ENCODE measurements at regions not wholly inside any gene's neighbourhood (a gene's known extent, or its start where the extent isn't known, plus 50 kb on each side); places are given as distances from the start of the nearest gene placed in this dataset.

DNA sequence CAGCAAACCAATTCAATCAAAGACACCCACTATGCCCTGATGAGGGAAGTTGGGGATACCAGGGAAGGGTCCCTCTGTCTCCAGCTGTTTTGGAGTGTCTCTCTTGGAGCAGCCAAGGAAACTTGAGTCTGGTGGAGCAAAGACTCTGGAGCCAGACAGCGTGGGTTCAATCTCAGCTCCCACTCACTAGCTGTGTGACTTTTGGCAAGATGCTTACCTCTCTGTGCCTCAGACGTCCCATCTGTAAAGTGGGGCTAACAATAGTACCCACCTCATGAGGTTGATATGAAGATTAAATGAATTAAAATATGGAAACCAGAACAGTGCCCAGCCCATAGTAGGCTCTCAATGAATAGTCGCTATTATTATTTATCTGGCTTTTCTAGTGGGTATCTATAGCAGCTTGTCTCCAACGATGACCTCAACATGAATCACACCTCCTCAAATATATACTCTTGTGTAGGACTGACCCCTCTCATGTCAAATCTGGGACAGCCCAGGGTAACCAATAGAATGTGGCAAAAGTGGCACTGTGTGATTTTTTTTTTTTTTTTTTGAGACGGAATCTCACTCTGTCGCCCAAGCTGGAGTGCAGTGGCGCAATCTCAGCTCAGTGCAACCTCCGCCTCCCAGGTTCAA, 99.2 kb upstream of the FOXP4 start:
- Histone ChIP-seq H3K27me3 (no peaks in the 10 kb centered on the region), H3K27ac (no peak overlapping the region), H3K4me3 (no peak overlapping the region), H3K4me1 (peaks cover 7 to 15% (median 10%) of the 10 kb centered on the region in 3 donors), H3K36me3 (no peaks in the 10 kb centered on the region), H3K9me3 (no peaks in the 10 kb centered on the region)
- intact Hi-C loops (cut with DNase I): no loop called here
- DNase-seq (no peak), FAIRE-seq (no peak), ATAC-seq (no peak)
- 91 to 96% methylated on average over 8 of the region's 8 CpGs for WGBS, 2 donors
- TF ChIP-seq, protein P1, sequence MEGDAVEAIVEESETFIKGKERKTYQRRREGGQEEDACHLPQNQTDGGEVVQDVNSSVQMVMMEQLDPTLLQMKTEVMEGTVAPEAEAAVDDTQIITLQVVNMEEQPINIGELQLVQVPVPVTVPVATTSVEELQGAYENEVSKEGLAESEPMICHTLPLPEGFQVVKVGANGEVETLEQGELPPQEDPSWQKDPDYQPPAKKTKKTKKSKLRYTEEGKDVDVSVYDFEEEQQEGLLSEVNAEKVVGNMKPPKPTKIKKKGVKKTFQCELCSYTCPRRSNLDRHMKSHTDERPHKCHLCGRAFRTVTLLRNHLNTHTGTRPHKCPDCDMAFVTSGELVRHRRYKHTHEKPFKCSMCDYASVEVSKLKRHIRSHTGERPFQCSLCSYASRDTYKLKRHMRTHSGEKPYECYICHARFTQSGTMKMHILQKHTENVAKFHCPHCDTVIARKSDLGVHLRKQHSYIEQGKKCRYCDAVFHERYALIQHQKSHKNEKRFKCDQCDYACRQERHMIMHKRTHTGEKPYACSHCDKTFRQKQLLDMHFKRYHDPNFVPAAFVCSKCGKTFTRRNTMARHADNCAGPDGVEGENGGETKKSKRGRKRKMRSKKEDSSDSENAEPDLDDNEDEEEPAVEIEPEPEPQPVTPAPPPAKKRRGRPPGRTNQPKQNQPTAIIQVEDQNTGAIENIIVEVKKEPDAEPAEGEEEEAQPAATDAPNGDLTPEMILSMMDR (IDR thresholded peaks at IDR 0.05): no peak

DNA sequence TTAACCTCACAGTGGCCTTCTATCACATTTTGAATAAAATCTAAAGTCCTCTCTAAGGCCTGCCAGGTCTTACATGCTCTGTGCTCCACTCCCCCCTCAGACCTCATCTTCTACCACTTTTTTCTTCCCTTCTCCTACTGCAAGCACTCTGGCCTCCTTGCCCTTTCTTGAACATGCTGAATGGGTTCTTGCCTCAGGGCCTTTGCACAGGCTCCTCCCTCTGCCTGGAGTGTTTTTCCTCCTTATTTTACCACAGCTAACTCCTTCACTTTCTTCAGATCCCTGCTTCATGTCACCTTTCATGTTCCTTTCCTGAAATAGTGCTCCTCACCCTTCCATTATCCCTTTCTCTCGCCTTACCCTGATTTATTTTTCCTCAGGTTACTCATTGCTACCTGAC, 97.9 kb upstream of the FOXP4 start:
- FAIRE-seq: no peak

DNA sequence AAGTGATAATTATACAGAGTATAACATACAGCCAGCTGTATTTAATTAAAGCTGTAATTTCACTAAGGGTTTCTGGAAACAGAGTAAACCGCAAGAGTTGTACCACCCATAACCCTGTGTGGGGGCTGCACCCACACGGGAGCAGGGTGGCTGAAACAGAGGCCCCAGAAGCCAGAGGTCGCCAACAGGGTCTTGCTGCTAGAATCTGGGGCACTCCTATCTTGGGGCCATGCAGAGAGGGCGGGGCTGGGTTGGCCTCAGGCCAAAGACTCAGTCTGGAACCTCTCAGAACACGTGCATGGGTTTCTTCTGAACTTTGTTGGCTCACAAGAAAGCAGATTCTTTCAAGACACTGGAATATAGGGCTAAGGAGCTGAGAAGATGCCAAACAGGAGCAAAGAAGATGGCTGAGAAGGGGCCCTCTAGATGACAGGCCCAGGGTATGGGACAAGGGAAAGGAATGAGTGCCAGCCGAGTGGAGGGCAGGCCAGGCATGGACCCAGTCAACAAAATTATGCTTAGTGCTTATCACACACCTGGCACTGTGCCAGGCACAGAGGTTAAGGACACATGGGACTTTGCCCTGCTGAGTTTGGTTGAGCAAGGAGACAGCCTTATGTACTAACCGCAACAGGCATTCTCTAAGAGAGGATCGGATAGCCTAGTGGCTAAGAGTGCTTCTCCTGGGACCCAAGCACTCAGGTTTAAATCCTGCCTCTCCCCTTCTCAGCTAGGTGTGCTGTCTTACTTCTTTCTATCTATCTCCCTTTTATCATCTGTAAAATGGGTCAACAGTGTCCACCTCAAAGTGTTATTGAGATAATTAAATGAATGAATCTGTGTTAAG, 96.6 kb upstream of the FOXP4 start:
- 33 to 34% methylated on average over 8 of the region's 8 CpGs for WGBS, 2 donors
- DNase-seq (peak; percentile 53 to 88 (median 74)), ATAC-seq (peak; percentile 70 to 89 (median 76)), FAIRE-seq (no peak)
- H3K36me3 ChIP-seq: no peaks in the 10 kb centered on the region
- intact Hi-C loops (cut with DNase I): no loop called here
- TF ChIP-seq, protein P1 (IDR thresholded peaks at IDR 0.05): no peak
- H3K4me1 ChIP-seq: peaks cover 7 to 10% (median 10%) of the 10 kb centered on the region in 3 donors
- no peaks in the 10 kb centered on the region for H3K9me3 ChIP-seq
- no peak overlapping the region for H3K27ac ChIP-seq
- no peak overlapping the region for H3K4me3 ChIP-seq
- H3K27me3 ChIP-seq: no peaks in the 10 kb centered on the region

More for the DNA sequence above, 97.9 kb upstream of the FOXP4 start:
- ATAC-seq: no peak
- no peak overlapping the region for H3K4me3 ChIP-seq
- TF ChIP-seq, protein P1 (IDR thresholded peaks at IDR 0.05): no peak
- H3K36me3 ChIP-seq: no peaks in the 10 kb centered on the region
- WGBS, 2 donors: 93 to 94% methylated on average over 1 of the region's 1 CpG
- no peak for DNase-seq
- intact Hi-C loops (cut with DNase I): no loop called here
- no peaks in the 10 kb centered on the region for H3K9me3 ChIP-seq
- no peaks in the 10 kb centered on the region for H3K27me3 ChIP-seq
- no peak overlapping the region for H3K27ac ChIP-seq
- peaks cover 7 to 10% (median 10%) of the 10 kb centered on the region in 3 donors for H3K4me1 ChIP-seq

DNA sequence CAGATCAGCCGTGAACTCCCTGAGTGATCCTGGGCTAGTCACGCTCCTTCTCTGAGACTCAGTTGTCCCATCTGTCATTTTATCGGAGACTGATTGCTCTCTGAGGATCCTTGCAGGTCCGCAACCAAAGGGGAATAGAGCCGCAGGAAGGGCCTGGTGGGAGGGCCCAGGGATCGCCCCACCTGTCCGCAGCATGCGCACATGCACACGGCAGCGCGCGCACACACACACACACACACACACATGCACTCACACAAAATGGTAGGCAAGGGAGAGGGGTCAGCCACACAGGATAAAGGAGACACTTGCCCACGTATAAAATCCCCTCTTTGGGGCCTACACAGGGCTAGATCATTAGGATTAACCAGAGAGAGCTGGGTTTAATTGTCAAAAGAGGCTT, 95.6 kb upstream of the FOXP4 start:
- TF ChIP-seq, protein P1 (IDR thresholded peaks at IDR 0.05): no peak
- DNase-seq: no peak
- WGBS, 2 donors: 95 to 96% methylated on average over 13 of the region's 13 CpGs

More for the DNA sequence above, 95.6 kb upstream of the FOXP4 start:
- no peak overlapping the region for H3K4me3 ChIP-seq
- ATAC-seq (no peak), FAIRE-seq (no peak)
- H3K36me3 ChIP-seq: no peaks in the 10 kb centered on the region
- no peak overlapping the region for H3K27ac ChIP-seq
- H3K9me3 ChIP-seq: no peaks in the 10 kb centered on the region
- no peaks in the 10 kb centered on the region for H3K27me3 ChIP-seq
- intact Hi-C loops (cut with DNase I): no loop called here
- H3K4me1 ChIP-seq: peaks cover 7 to 11% (median 10%) of the 10 kb centered on the region in 3 donors

All from pancreas (tissue), 10 donors.